ENCODE measurements at regions not wholly inside any gene's neighbourhood (a gene's known extent, or its start where the extent isn't known, plus 50 kb on each side); places are given as distances from the start of the nearest gene placed in this dataset.
"Not testable (repeated sequence)": the region's sequence is repeated elsewhere in the genome, so short reads cannot be mapped to it uniquely, and the experiment has no call there.

- no peak for TF ChIP-seq POU6F1 (CRISPR knock-in tag; IDR thresholded peaks at IDR 0.05; ENCODE audit: borderline replicate concordance, low read depth)
- TF ChIP-seq ZNF565 (CRISPR knock-in tag; conservative IDR thresholded peaks at IDR 0.05; ENCODE audit: low read depth) = no peak
- no peak for TF ChIP-seq RARB (CRISPR knock-in tag; IDR thresholded peaks at IDR 0.05)
- TF ChIP-seq, protein P1, sequence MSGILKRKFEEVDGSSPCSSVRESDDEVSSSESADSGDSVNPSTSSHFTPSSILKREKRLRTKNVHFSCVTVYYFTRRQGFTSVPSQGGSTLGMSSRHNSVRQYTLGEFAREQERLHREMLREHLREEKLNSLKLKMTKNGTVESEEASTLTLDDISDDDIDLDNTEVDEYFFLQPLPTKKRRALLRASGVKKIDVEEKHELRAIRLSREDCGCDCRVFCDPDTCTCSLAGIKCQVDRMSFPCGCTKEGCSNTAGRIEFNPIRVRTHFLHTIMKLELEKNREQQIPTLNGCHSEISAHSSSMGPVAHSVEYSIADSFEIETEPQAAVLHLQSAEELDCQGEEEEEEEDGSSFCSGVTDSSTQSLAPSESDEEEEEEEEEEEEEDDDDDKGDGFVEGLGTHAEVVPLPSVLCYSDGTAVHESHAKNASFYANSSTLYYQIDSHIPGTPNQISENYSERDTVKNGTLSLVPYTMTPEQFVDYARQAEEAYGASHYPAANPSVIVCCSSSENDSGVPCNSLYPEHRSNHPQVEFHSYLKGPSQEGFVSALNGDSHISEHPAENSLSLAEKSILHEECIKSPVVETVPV (CRISPR knock-in tag; IDR thresholded peaks at IDR 0.05) = no peak
- TF ChIP-seq GLIS3 (CRISPR knock-in tag; IDR thresholded peaks at IDR 0.05) = no peak
- no peak for TF ChIP-seq OSR1 (CRISPR knock-in tag; IDR thresholded peaks at IDR 0.05)
- TF ChIP-seq ISL1 (CRISPR knock-in tag; IDR thresholded peaks at IDR 0.05) = no peak
- TF ChIP-seq SNAI2 (CRISPR knock-in tag; IDR thresholded peaks at IDR 0.05) = no peak
- no peak for ATAC-seq
Observed at GRCh38 chr4:154120006-154120676, 331.3 kb upstream of the SFRP2 start.

DNA sequence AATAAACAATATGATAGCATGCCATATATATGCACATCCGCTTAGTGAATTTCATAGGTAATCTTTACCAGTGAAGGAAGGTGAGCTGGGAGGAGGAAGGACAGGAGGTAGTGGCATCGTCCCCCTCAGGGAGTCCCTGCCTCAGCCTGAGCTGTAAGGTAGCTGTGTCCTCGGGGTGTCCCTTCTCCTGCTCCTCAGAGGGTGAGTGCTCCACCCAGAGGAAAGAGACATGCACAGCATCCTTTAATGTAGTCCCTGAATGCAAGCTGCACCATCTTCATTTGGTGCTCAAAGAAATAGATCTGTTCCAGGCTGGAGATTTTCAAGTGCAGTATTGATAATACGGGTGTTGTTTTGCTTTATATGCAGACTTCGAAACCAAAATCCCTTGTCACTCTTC, 330.4 kb upstream of the SFRP2 start:
- no peak for TF ChIP-seq BACH2 (CRISPR knock-in tag; IDR thresholded peaks at IDR 0.05; ENCODE audit: borderline replicate concordance)
- TF ChIP-seq, protein P2, sequence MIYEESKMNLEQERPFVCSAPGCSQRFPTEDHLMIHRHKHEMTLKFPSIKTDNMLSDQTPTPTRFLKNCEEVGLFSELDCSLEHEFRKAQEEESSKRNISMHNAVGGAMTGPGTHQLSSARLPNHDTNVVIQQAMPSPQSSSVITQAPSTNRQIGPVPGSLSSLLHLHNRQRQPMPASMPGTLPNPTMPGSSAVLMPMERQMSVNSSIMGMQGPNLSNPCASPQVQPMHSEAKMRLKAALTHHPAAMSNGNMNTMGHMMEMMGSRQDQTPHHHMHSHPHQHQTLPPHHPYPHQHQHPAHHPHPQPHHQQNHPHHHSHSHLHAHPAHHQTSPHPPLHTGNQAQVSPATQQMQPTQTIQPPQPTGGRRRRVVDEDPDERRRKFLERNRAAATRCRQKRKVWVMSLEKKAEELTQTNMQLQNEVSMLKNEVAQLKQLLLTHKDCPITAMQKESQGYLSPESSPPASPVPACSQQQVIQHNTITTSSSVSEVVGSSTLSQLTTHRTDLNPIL (CRISPR knock-in tag; IDR thresholded peaks at IDR 0.05; ENCODE audit: low read depth) = no peak
- TF ChIP-seq ZC3H10 (CRISPR knock-in tag; IDR thresholded peaks at IDR 0.05) = no peak
- no peak for TF ChIP-seq ISL1 (CRISPR knock-in tag; IDR thresholded peaks at IDR 0.05)
- TF ChIP-seq, protein P3, sequence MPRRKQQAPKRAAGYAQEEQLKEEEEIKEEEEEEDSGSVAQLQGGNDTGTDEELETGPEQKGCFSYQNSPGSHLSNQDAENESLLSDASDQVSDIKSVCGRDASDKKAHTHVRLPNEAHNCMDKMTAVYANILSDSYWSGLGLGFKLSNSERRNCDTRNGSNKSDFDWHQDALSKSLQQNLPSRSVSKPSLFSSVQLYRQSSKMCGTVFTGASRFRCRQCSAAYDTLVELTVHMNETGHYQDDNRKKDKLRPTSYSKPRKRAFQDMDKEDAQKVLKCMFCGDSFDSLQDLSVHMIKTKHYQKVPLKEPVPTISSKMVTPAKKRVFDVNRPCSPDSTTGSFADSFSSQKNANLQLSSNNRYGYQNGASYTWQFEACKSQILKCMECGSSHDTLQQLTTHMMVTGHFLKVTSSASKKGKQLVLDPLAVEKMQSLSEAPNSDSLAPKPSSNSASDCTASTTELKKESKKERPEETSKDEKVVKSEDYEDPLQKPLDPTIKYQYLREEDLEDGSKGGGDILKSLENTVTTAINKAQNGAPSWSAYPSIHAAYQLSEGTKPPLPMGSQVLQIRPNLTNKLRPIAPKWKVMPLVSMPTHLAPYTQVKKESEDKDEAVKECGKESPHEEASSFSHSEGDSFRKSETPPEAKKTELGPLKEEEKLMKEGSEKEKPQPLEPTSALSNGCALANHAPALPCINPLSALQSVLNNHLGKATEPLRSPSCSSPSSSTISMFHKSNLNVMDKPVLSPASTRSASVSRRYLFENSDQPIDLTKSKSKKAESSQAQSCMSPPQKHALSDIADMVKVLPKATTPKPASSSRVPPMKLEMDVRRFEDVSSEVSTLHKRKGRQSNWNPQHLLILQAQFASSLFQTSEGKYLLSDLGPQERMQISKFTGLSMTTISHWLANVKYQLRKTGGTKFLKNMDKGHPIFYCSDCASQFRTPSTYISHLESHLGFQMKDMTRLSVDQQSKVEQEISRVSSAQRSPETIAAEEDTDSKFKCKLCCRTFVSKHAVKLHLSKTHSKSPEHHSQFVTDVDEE (CRISPR knock-in tag; IDR thresholded peaks at IDR 0.05) = no peak
- TF ChIP-seq SNAI2 (CRISPR knock-in tag; IDR thresholded peaks at IDR 0.05) = no peak
- TF ChIP-seq ESRRG (CRISPR knock-in tag; IDR thresholded peaks at IDR 0.05) = no peak
- ATAC-seq = no peak

DNA sequence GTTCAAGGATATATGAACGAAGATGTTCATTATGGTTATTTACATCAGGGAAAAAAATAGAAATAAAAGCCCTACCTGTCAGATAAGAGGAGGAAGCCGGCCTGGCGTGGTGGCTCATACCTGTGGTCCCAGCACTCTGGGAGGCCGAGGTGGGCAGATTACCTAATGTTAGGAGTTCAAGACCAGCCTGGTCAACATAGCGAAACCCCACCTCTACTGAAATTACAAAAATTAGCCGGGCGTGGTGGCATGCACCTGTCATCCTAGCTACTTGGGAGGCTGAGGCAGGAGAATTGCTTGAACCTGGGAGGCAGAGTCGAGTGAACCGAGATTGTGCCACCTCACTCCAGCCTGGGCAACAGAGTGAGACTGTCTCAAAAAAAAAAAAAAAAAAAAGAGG, 328.8 kb upstream of the SFRP2 start:
- not testable (repeated sequence) for ATAC-seq

- ATAC-seq = no peak
- TF ChIP-seq ZNF70 (CRISPR knock-in tag; IDR thresholded peaks at IDR 0.05) (no peak), POU6F1 (CRISPR knock-in tag; IDR thresholded peaks at IDR 0.05; ENCODE audit: borderline replicate concordance, low read depth) (no peak), GLIS3 (CRISPR knock-in tag; IDR thresholded peaks at IDR 0.05) (no peak), BACH2 (CRISPR knock-in tag; IDR thresholded peaks at IDR 0.05; ENCODE audit: borderline replicate concordance) (no peak), TOX (CRISPR knock-in tag; IDR thresholded peaks at IDR 0.05; ENCODE audit: borderline replicate concordance) (no peak), ISL1 (CRISPR knock-in tag; IDR thresholded peaks at IDR 0.05) (no peak), OSR1 (CRISPR knock-in tag; IDR thresholded peaks at IDR 0.05) (no peak), TCF4 (CRISPR knock-in tag; IDR thresholded peaks at IDR 0.05; ENCODE audit: borderline replicate concordance) (no peak), PATZ1 (CRISPR knock-in tag; IDR thresholded peaks at IDR 0.05; ENCODE audit: borderline replicate concordance) (no peak), RARB (CRISPR knock-in tag; IDR thresholded peaks at IDR 0.05) (no peak), ARNTL (CRISPR knock-in tag; IDR thresholded peaks at IDR 0.05; ENCODE audit: borderline replicate concordance, low read depth) (no peak), CSDC2 (CRISPR knock-in tag; IDR thresholded peaks at IDR 0.05) (no peak), ZFP3 (CRISPR knock-in tag; IDR thresholded peaks at IDR 0.05) (no peak)
- TF ChIP-seq, protein P1 (CRISPR knock-in tag; IDR thresholded peaks at IDR 0.05) = no peak
- TF ChIP-seq, protein P2 (CRISPR knock-in tag; IDR thresholded peaks at IDR 0.05; ENCODE audit: low read depth) = no peak
Observed at GRCh38 chr4:154107337-154107736, 318.5 kb upstream of the SFRP2 start.

All from SK-N-SH treated with all-trans-retinoic acid at 6 μM for 48 hours (cell line).